ENCODE measurements at regions not wholly inside any gene's neighbourhood (a gene's known extent, or its start where the extent isn't known, plus 50 kb on each side); places are given as distances from the start of the nearest gene placed in this dataset.
"Not testable (repeated sequence)": the region's sequence is repeated elsewhere in the genome, so short reads cannot be mapped to it uniquely, and the experiment has no call there.

DNA sequence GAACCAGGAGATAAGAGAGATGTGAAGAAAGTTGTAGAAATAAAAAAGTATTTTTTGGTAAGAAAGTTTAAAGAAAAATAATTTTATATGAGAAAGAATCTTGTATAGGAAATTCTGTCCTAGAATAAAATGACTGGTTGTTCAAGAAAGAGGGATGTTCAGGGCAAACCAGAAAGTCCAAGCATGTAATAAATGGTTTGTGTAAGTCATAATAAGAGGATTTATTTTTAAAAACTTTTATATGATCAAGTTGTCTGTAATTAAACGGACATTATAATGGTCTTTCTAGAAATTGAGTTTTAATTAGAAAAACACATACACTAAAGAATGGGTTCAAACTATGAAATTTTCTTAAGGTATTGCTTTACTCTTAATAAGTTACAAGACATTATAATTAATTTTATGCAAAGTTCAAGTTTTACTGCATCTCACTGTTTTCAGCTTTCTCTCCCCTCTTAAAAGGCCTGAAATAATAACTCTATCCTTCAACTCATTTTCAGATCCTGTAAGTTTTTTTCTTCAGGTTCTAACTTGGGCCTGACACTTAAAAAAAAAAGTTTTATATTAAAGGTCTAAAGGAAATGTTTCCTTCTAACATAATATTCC is 56.1 kb upstream of the ZNF300 start:
- peaks cover 3 to 79% (median 23%) of the 10 kb centered on the region in 11 donors for H3K9me3 Mint-ChIP-seq
- Histone ChIP-seq H3K4me1 (ENCODE audit: control insufficient read depth in 2 of 2, insufficient read depth in 2 of 2, low read length in 2 of 2) (no peaks in the 10 kb centered on the region), H3K27me3 (ENCODE audit: control insufficient read depth in 2 of 2, insufficient read depth in 2 of 2, low read length in 2 of 2) (no peaks in the 10 kb centered on the region), H3K9me3 (ENCODE audit: control insufficient read depth in 2 of 3, low read length in 3 of 3) (peaks cover 0 to 3% (median 0%) of the 10 kb centered on the region in 3 experiments), H3K27ac (ENCODE audit: low read depth, low read length) (no peak overlapping the region), H3K36me3 (ENCODE audit: control insufficient read depth in 2 of 3, insufficient read depth in 3 of 3, low read length in 3 of 3) (no peaks in the 10 kb centered on the region), H3K4me3 (ENCODE audit: low read length) (no peak overlapping the region)
- DNase-seq (no peak), ATAC-seq (no peak)
- H3K4me3 Mint-ChIP-seq = no peak overlapping the region
- H3K27me3 Mint-ChIP-seq = peaks cover 0 to 20% (median 14%) of the 10 kb centered on the region in 5 donors
- POLR2A ChIA-PET = no interaction called here
- CTCF ChIA-PET = no interaction called here
- peaks cover 0 to 19% (median 2%) of the 10 kb centered on the region in 5 donors for H3K36me3 Mint-ChIP-seq
- H3K4me1 Mint-ChIP-seq = peaks cover 0 to 6% (median 0%) of the 10 kb centered on the region in 7 donors
- intact Hi-C loops (cut with micrococcal nuclease) = no loop called here
- H3K27ac Mint-ChIP-seq = no peak overlapping the region

DNA sequence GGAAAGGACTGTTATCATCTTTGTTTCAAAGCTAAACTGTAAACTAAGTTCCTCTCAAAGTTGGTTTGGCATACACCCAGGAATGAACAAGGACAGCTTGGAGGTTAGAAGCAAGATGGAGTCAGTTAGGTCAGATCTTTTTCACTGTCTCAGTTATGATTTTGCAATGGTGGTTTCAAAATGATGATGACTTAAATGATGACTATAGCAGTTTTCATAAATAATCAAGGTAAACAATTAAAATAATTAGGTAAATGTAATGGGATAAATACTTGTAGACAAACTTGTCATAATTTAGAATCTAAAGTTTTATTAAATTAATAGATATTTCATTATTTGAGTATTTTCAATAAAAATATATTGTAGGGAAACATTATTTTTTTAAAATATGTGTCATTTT is 55.5 kb upstream of the ZNF300 start:
- DNase-seq, POLR2A ChIA-PET: not testable (repeated sequence)

More for the DNA sequence above, 55.5 kb upstream of the ZNF300 start:
- ATAC-seq; intact Hi-C loops (cut with micrococcal nuclease); H3K4me3 ChIP-seq (ENCODE audit: low read length); CTCF ChIA-PET; H3K9me3 ChIP-seq (ENCODE audit: control insufficient read depth in 2 of 3, low read length in 3 of 3); H3K4me1 ChIP-seq (ENCODE audit: control insufficient read depth in 2 of 2, insufficient read depth in 2 of 2, low read length in 2 of 2); H3K4me1 Mint-ChIP-seq; H3K36me3 ChIP-seq (ENCODE audit: control insufficient read depth in 2 of 3, insufficient read depth in 3 of 3, low read length in 3 of 3); H3K27ac ChIP-seq (ENCODE audit: low read depth, low read length); H3K27me3 ChIP-seq (ENCODE audit: control insufficient read depth in 2 of 2, insufficient read depth in 2 of 2, low read length in 2 of 2); H3K27ac Mint-ChIP-seq; H3K4me3 Mint-ChIP-seq: not testable (repeated sequence)
- peaks cover 0 to 22% (median 2%) of the 10 kb centered on the region in 5 donors for H3K36me3 Mint-ChIP-seq
- peaks cover 0 to 22% (median 11%) of the 10 kb centered on the region in 5 donors for H3K27me3 Mint-ChIP-seq
- peaks cover 6 to 81% (median 27%) of the 10 kb centered on the region in 11 donors for H3K9me3 Mint-ChIP-seq

Measured in naive thymus-derived CD4-positive, alpha-beta T cell (primary cell).